Cardiac fibroblast (primary cell): ENCODE measurements at regions not wholly inside any gene's neighbourhood (a gene's known extent, or its start where the extent isn't known, plus 50 kb on each side); places are given as distances from the start of the nearest gene placed in this dataset.

Experiments
- DNase-seq, 2 donors: peaks; one replicate each; pipeline versions ENCODE4 v3.0.0 to v3.0.0-alpha.2; 2010; ENCODE audit warnings: low read depth in 2 of 2
- H3K4me3 ChIP-seq, 2 donors: replicated peaks in 1 of 2; 1 replicate in 1 of 2; 2 replicates in 1 of 2; pipeline ENCODE4 v1.5.1; 2011; ENCODE audit warnings: low read depth in 2 of 2, low read length in 2 of 2, mild to moderate bottlenecking in 2 of 2, moderate library complexity in 1 of 2
- TF ChIP-seq, protein P1 (sequence below): IDR thresholded peaks from one replicate; pipeline ENCODE4 v1.5.1; 2011; ENCODE audit warnings: low read depth, mild to moderate bottlenecking, low read length, inconsistent platforms

DNA sequence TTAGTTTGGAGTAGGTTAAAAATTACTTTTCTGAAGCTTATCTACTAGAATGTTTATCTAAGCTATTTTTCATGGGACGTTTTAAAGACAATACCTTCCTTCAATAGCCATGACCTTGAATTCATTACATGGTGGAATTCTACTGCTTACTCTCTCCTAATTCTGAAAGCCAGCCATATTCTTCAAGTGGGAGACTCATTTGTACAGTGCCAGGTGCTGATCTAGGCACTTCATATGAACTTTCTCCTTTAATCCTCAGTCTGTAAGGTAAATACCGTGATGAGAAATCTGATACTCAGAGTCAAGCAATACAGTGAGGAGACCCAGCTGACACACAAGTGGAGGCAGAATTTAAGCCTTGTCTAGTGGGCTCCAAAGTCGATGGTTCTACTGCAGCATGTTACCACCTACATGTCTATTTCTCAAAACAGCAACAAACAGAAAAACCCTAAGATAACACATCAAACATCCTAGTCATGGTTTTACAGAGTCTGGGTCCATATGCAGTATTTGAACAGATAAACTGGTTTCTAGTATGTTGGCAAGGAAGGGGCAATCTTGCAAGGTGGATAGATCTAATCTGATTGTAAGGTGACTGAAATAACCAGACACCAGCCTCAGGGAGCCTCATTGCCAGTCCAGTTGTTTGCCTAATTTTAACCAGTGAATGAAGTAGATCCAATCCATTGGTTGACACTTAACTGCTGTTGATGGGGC lies 243.7 kb downstream of the PIK3R1 start:
- TF ChIP-seq, protein P1, sequence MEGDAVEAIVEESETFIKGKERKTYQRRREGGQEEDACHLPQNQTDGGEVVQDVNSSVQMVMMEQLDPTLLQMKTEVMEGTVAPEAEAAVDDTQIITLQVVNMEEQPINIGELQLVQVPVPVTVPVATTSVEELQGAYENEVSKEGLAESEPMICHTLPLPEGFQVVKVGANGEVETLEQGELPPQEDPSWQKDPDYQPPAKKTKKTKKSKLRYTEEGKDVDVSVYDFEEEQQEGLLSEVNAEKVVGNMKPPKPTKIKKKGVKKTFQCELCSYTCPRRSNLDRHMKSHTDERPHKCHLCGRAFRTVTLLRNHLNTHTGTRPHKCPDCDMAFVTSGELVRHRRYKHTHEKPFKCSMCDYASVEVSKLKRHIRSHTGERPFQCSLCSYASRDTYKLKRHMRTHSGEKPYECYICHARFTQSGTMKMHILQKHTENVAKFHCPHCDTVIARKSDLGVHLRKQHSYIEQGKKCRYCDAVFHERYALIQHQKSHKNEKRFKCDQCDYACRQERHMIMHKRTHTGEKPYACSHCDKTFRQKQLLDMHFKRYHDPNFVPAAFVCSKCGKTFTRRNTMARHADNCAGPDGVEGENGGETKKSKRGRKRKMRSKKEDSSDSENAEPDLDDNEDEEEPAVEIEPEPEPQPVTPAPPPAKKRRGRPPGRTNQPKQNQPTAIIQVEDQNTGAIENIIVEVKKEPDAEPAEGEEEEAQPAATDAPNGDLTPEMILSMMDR = no peak
- DNase-seq = no peak
- no peak overlapping the region for H3K4me3 ChIP-seq

- no peak for DNase-seq
- TF ChIP-seq, protein P1 = no peak
- no peak overlapping the region for H3K4me3 ChIP-seq
These were observed 244.2 kb downstream of the PIK3R1 start for GRCh38 chr5:68459810-68460139.

DNA sequence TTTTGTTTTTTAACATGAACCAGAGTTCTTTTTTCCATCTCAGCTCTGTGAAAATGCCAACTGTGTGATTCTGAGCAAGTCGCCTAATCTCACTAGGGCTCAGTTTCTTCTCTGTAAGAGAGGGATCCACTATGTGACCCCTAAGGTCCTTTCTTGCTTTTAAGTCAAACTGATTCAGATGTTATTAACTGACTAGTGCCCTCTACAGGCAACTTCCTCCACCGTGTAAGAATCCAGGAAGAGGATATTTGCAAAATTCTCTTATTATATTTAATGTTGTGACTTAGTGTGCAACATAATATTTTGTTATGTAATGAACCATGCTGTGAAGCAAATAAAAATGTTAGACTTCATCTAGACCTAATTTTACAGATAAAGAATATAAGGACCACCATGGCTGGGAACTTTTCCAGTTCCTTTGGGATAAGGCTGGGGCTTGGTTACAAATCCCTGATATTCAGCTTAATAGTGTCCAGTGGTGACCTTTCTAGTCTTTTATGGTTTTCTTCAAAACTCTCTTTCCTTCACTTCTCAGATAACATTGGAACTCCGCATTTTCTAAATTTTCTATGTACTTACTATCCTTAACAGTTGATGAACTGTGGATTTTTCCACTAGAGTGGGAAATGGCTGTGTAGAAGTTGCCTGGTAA lies 244.7 kb downstream of the PIK3R1 start:
- TF ChIP-seq, protein P1 = peak; percentile 68
- no peak overlapping the region for H3K4me3 ChIP-seq
- peak; percentile 80 to 85 for DNase-seq

DNA sequence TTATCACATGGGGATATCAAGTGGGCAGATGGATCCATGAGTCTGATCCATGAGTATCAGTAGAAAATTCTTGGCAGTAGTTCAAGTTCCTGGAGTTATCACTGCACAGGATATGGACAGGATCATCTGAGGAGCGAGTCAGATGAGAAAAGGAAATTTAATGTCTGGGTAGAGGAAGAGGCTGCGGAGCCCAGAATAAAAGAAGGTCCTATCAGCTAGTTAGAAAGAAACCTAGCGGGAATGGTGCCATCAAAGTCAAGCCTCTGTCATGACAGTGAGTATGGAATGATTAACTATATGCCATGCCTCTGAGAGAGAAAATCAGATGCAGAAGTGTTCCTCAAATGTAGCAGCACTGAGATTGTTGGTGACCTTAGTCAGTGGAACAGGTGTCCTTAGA lies 248.1 kb downstream of the PIK3R1 start:
- TF ChIP-seq, protein P1 = no peak
- H3K4me3 ChIP-seq = no peak overlapping the region
- no peak for DNase-seq

GRCh38 chr5:68464424-68464823 lies 248.9 kb downstream of the PIK3R1 start:
- H3K4me3 ChIP-seq = no peak overlapping the region
- DNase-seq = peak; percentile 33 to 54
- TF ChIP-seq, protein P1 = no peak

DNA sequence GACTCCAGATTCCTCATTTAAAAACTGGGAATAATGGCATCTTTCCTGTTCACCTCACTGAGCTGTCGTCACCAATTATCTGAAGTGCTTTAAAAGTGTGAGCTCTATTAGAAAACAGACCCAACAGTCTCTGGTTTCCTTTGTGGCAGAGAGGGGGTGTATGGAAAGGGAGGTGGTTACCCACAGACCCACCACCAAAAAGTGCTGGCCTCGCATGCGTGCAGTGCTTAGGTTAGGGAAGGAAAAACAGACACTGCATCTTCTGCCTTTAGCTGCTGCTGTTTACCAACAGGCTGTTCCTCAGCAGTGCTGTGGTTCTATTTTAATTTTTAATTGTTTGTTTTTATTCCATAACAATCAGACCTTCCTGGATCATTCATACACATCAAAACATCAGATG lies 249.6 kb downstream of the PIK3R1 start:
- TF ChIP-seq, protein P1 = no peak
- no peak for DNase-seq
- H3K4me3 ChIP-seq = no peak overlapping the region
